ENCODE measurements at regions not wholly inside any gene's neighbourhood (a gene's known extent, or its start where the extent isn't known, plus 50 kb on each side); places are given as distances from the start of the nearest gene placed in this dataset.
"Not testable (repeated sequence)": the region's sequence is repeated elsewhere in the genome, so short reads cannot be mapped to it uniquely, and the experiment has no call there.

- TF ChIP-seq FIP1L1 (IDR thresholded peaks at IDR 0.05; ENCODE audit: borderline replicate concordance, insufficient read depth, low read depth, low read length); ZHX2 (IDR thresholded peaks at IDR 0.05; ENCODE audit: low read depth); ZHX2 (CRISPR knock-in tag; IDR thresholded peaks at IDR 0.05; ENCODE audit: borderline replicate concordance); KLF12 (CRISPR knock-in tag; IDR thresholded peaks at IDR 0.05; ENCODE audit: borderline replicate concordance); TIGD3 (CRISPR knock-in tag; IDR thresholded peaks at IDR 0.05; ENCODE audit: borderline replicate concordance); POLR2AphosphoS5 (IDR thresholded peaks at IDR 0.05; ENCODE audit: low read depth, low read length); TERF1 (CRISPR knock-in tag; IDR thresholded peaks at IDR 0.05); SMARCE1 (IDR thresholded peaks at IDR 0.05; ENCODE audit: borderline replicate concordance): not testable (repeated sequence)
Observed at GRCh38 chr11:134656086-134656840, 244.2 kb upstream of the B3GAT1 start.
